ENCODE measurements at regions not wholly inside any gene's neighbourhood (a gene's known extent, or its start where the extent isn't known, plus 50 kb on each side); places are given as distances from the start of the nearest gene placed in this dataset.
"Not testable (repeated sequence)": the region's sequence is repeated elsewhere in the genome, so short reads cannot be mapped to it uniquely, and the experiment has no call there.

- no peak overlapping the region for H3K4me3 ChIP-seq (ENCODE audit: low read length)
- no peak for DNase-seq (ENCODE audit: low read depth)
- TF ChIP-seq CTCF (conservative IDR thresholded peaks at IDR 0.05; ENCODE audit: low read length): no peak
These were observed 415.4 kb upstream of the FRG1 start for GRCh38 chr4:189525304-189525703.

- no peak for DNase-seq (ENCODE audit: low read depth)
- TF ChIP-seq CTCF (conservative IDR thresholded peaks at IDR 0.05; ENCODE audit: low read length): no peak
- no peak overlapping the region for H3K4me3 ChIP-seq (ENCODE audit: low read length)
These were observed 409.8 kb upstream of the FRG1 start for GRCh38 chr4:189530848-189531247.

- no peak for DNase-seq (ENCODE audit: low read depth)
- no peak for TF ChIP-seq CTCF (conservative IDR thresholded peaks at IDR 0.05; ENCODE audit: low read length)
- H3K4me3 ChIP-seq (ENCODE audit: low read length): no peak overlapping the region
These were observed 407.1 kb upstream of the FRG1 start for GRCh38 chr4:189533603-189534002.

- TF ChIP-seq CTCF (conservative IDR thresholded peaks at IDR 0.05; ENCODE audit: low read length): no peak
- DNase-seq (ENCODE audit: low read depth): no peak
- H3K4me3 ChIP-seq (ENCODE audit: low read length): no peak overlapping the region
These were observed 393.1 kb upstream of the FRG1 start for GRCh38 chr4:189547559-189547958.

- DNase-seq (ENCODE audit: low read depth): no peak
- TF ChIP-seq CTCF (conservative IDR thresholded peaks at IDR 0.05; ENCODE audit: low read length): no peak
- no peak overlapping the region for H3K4me3 ChIP-seq (ENCODE audit: low read length)
These were observed 392.1 kb upstream of the FRG1 start for GRCh38 chr4:189548484-189549125.

GRCh38 chr4:189551931-189552670, 388.6 kb upstream of the FRG1 start:
- not testable (repeated sequence) for DNase-seq (ENCODE audit: low read depth); H3K4me3 ChIP-seq (ENCODE audit: low read length)

GRCh38 chr4:189560605-189561004, 380.1 kb upstream of the FRG1 start:
- not testable (repeated sequence) for H3K4me3 ChIP-seq (ENCODE audit: low read length); DNase-seq (ENCODE audit: low read depth)

- not testable (repeated sequence) for H3K4me3 ChIP-seq (ENCODE audit: low read length); DNase-seq (ENCODE audit: low read depth)
These were observed 376.9 kb upstream of the FRG1 start for GRCh38 chr4:189563751-189564150.

- H3K4me3 ChIP-seq (ENCODE audit: low read length); DNase-seq (ENCODE audit: low read depth): not testable (repeated sequence)
These were observed 374.4 kb upstream of the FRG1 start for GRCh38 chr4:189566271-189566670.

- DNase-seq (ENCODE audit: low read depth); H3K4me3 ChIP-seq (ENCODE audit: low read length): not testable (repeated sequence)
These were observed 373.8 kb upstream of the FRG1 start for GRCh38 chr4:189566900-189567299.

GRCh38 chr4:189579645-189580044, 361.0 kb upstream of the FRG1 start:
- H3K4me3 ChIP-seq (ENCODE audit: low read length); DNase-seq (ENCODE audit: low read depth): not testable (repeated sequence)

GRCh38 chr4:189586908-189587632, 353.6 kb upstream of the FRG1 start:
- DNase-seq (ENCODE audit: low read depth): not testable (repeated sequence)

GRCh38 chr4:189589201-189589600, 351.5 kb upstream of the FRG1 start:
- H3K4me3 ChIP-seq (ENCODE audit: low read length); DNase-seq (ENCODE audit: low read depth): not testable (repeated sequence)

More at GRCh38 chr4:189586908-189587632, 353.6 kb upstream of the FRG1 start:
- not testable (repeated sequence) for H3K4me3 ChIP-seq (ENCODE audit: low read length)

Data from AG10803 (cell line).